K562 (cell line): ENCODE measurements at regions not wholly inside any gene's neighbourhood (a gene's known extent, or its start where the extent isn't known, plus 50 kb on each side); places are given as distances from the start of the nearest gene placed in this dataset.

Experiments used
- ATAC-seq: fragments of 200-7000 bp; cut with Tn5 transposase; 3 replicates; pipeline ENCODE4 v1.9.1; 2020; ENCODE audit warnings: moderate library complexity
- BruUV-seq: library from RNA; stranded (reverse); fragments of 400-500 nt; replicated peaks from 2 replicates; lab custom pipeline; 2021; lab: Mats Ljungman, UMichigan
- CTCF ChIA-PET: fragments of 300-600 bp; formaldehyde crosslinking; extraction: SDS; loops from one replicate; lab custom pipeline; 2021; ENCODE audit warnings: low intra/inter-chr PET ratio; lab: Yijun Ruan, JAX
- POLR2A ChIA-PET: fragments of 300-600, 350-650 bp; sonication (Branson Sonifier 250); formaldehyde crosslinking; extraction: SDS; loops from one replicate; lab custom pipeline; 2021; ENCODE audit warnings: antibody characterized with exemption, inconsistent platforms; lab: Yijun Ruan, JAX
- DNase-seq, 4 experiments: peaks; one replicate each; pipeline versions ENCODE4 v3.0.0 to v3.0.0-alpha.2; 2011 to 2018; ENCODE audit warnings: low spot score in 3 of 4, mixed read lengths in 3 of 4; ENCODE audit errors: extremely low read depth in 1 of 4
- FAIRE-seq: peaks from 2 replicates; lab custom pipeline; 2011; peaks lifted over from hg19 to GRCh38; lab: Jason Lieb, UNC
- H2AFZ ChIP-seq: 2 replicates; pipeline ENCODE4 v1.6.0; 2011; ENCODE audit warnings: low read depth, low read length, control low read depth, inconsistent platforms
- H3K27ac ChIP-seq: fragments of 200-600 bp; 3 replicates; pipeline ENCODE4 v1.8.0; 2011; ENCODE audit warnings: low read depth, mild to moderate bottlenecking, control low read depth, inconsistent platforms, low read length, moderate library complexity, mixed read lengths; ENCODE audit errors: extremely low read depth
- H3K27me3 ChIP-seq, 2 experiments: fragments of 300-600 bp in 1 of 2; 2 replicates in 1 of 2; 3 replicates in 1 of 2; pipeline versions ENCODE4 v1.6.0 to v1.8.0; 2011; ENCODE audit warnings: inconsistent platforms in 2 of 2, low read length in 2 of 2, mild to moderate bottlenecking in 1 of 2, mixed read lengths in 1 of 2, moderate library complexity in 1 of 2; ENCODE audit not compliant: control insufficient read depth in 2 of 2, insufficient read depth in 2 of 2
- H3K36me3 ChIP-seq: fragments of 300-600 bp; 3 replicates; pipeline ENCODE4 v1.8.0; 2011; ENCODE audit warnings: mild to moderate bottlenecking, low read length, inconsistent platforms; ENCODE audit not compliant: control insufficient read depth, insufficient read depth
- H3K4me1 ChIP-seq, 2 experiments: fragments of 200-600 bp in 1 of 2; replicated peaks in 1 of 2; 2 replicates in 1 of 2; 3 replicates in 1 of 2; pipeline versions ENCODE4 v1.5.1 to v1.8.0; 2011; ENCODE audit warnings: inconsistent platforms in 2 of 2, low read length in 2 of 2, mild to moderate bottlenecking in 1 of 2, mixed read lengths in 1 of 2, moderate library complexity in 1 of 2; ENCODE audit not compliant: control insufficient read depth in 2 of 2, insufficient read depth in 2 of 2
- H3K4me2 ChIP-seq: 2 replicates; pipeline ENCODE4 v1.6.1; 2011; ENCODE audit warnings: low read length, control low read depth, inconsistent platforms, mixed read lengths; ENCODE audit not compliant: insufficient read depth
- H3K4me3 ChIP-seq: fragments of 200-600 bp; sonication (generic), shearing (Covaris generic); 2 replicates; pipeline ENCODE4 v1.5.1; 2016; ENCODE audit warnings: control low read depth, inconsistent platforms
- H3K79me2 ChIP-seq: fragments of 200-600 bp; 3 replicates; pipeline ENCODE4 v1.8.0; 2011; ENCODE audit warnings: low read length, inconsistent platforms; ENCODE audit not compliant: control insufficient read depth, insufficient read depth
- H3K9ac ChIP-seq, 2 experiments: 2 replicates each; pipeline versions ENCODE4 v1.6.0 to v1.6.1; 2011; ENCODE audit warnings: low read depth in 2 of 2, low read length in 2 of 2, control low read depth in 1 of 2, inconsistent platforms in 1 of 2, mild to moderate bottlenecking in 1 of 2, mixed read lengths in 1 of 2; ENCODE audit not compliant: insufficient read depth in 1 of 2
- H3K9me1 ChIP-seq: one replicate; pipeline ENCODE4 v1.6.0; 2011; ENCODE audit warnings: inconsistent platforms, mild to moderate bottlenecking, low read length, moderate library complexity; ENCODE audit not compliant: control insufficient read depth, insufficient read depth
- H3K9me3 ChIP-seq: replicated peaks from 2 replicates; pipeline ENCODE4 v1.5.1; 2011; ENCODE audit warnings: low read depth, low read length, inconsistent platforms; ENCODE audit not compliant: control insufficient read depth, insufficient read depth
- H4K20me1 ChIP-seq: replicated peaks from 2 replicates; pipeline ENCODE4 v1.6.1; 2011; ENCODE audit warnings: low read length, inconsistent platforms, mixed read lengths; ENCODE audit not compliant: control insufficient read depth, insufficient read depth
- CEBPG ChIP-seq, 3 experiments: fragments of 200-800 bp in 1 of 3; sonication (Bioruptor generic) in 1 of 3; sonication (generic) in 1 of 3; formaldehyde crosslinking in 1 of 3; IDR thresholded peaks in 2 of 3; conservative IDR thresholded peaks in 1 of 3; 2 replicates each; pipeline versions ENCODE4 v1.6.1 to v1.8.0; 2016 to 2022; ENCODE audit warnings: missing compliant biosample characterization in 2 of 3, missing genetic modification characterization in 2 of 3, mild to moderate bottlenecking in 1 of 3, missing genetic modification reagents in 1 of 3
- HNRNPUL1 ChIP-seq: fragments of 200-400 bp; formaldehyde crosslinking; IDR thresholded peaks from 2 replicates; pipeline ENCODE4 v1.6.1; 2017; ENCODE audit warnings: low read length
- MAFK ChIP-seq: IDR thresholded peaks from 2 replicates; pipeline ENCODE4 v1.6.1; 2011; ENCODE audit warnings: low read length, improper control_type of control experiment
- PRPF4 ChIP-seq: fragments of 200-400 bp; formaldehyde crosslinking; IDR thresholded peaks from one replicate; pipeline ENCODE4 v1.6.1; 2017; ENCODE audit warnings: low read length, low read depth, mild to moderate bottlenecking; ENCODE audit not compliant: insufficient read depth, poor library complexity, severe bottlenecking
- ZNF274 ChIP-seq: IDR thresholded peaks from 2 replicates; pipeline ENCODE4 v1.6.1; 2011; ENCODE audit warnings: low read depth, mild to moderate bottlenecking, low read length, moderate library complexity, borderline replicate concordance
- ZNF707 ChIP-seq: fragments of 250-450 bp; sonication (Bioruptor Pico); conservative IDR thresholded peaks from 2 replicates; pipeline ENCODE4 v1.8.0; 2022; ENCODE audit warnings: inconsistent platforms, mild to moderate bottlenecking, moderate library complexity
- ZNF780A ChIP-seq: fragments of 250-450 bp; sonication (Bioruptor Pico); IDR thresholded peaks from 2 replicates; pipeline ENCODE4 v1.5.0; 2021; ENCODE audit warnings: mild to moderate bottlenecking
- WGBS: fragments of 100-300 bp; shearing (Covaris generic); methylation state at CpG from one replicate; pipeline ENCODE4 v1.1.6; 2016; ENCODE audit warnings: low coverage, mixed read lengths; ENCODE audit not compliant: insufficient coverage; ENCODE audit errors: missing lambda C conversion rate; 5-methylcytosine and 5-hydroxymethylcytosine counted together
- in situ Hi-C: fragments of 300-500 bp; cut with MboI; formaldehyde crosslinking; loops from 4 replicates; pipeline ENCODE4 v1.15.0; 2018; ENCODE audit warnings: inconsistent platforms, mixed read lengths
- intact Hi-C: fragments of 100-400 bp; cut with micrococcal nuclease; formaldehyde crosslinking; loops from 2 replicates; pipeline ENCODE4 v1.14.2; 2022
- TF ChIP-seq, protein P1 (sequence below): sonication (generic); formaldehyde crosslinking; IDR thresholded peaks from 2 replicates; pipeline ENCODE4 v1.9.0; 2022; ENCODE audit warnings: mild to moderate bottlenecking, missing genetic modification reagents
- TF ChIP-seq, protein P2 (sequence below): conservative IDR thresholded peaks from 2 replicates; pipeline ENCODE4 v1.6.1; 2011; ENCODE audit warnings: low read depth, mild to moderate bottlenecking, low read length; ENCODE audit not compliant: control insufficient read depth
- TF ChIP-seq, protein P3 (sequence below): fragments of 250-450 bp; sonication (Bioruptor Pico); IDR thresholded peaks from 2 replicates; pipeline ENCODE4 v1.9.0; 2021; ENCODE audit warnings: mild to moderate bottlenecking, inconsistent platforms
- TF ChIP-seq, protein P4 (sequence below): fragments of 450-650 bp; IDR thresholded peaks from 2 replicates; pipeline ENCODE4 v1.6.1; 2018; ENCODE audit not compliant: partially characterized antibody

DNA sequence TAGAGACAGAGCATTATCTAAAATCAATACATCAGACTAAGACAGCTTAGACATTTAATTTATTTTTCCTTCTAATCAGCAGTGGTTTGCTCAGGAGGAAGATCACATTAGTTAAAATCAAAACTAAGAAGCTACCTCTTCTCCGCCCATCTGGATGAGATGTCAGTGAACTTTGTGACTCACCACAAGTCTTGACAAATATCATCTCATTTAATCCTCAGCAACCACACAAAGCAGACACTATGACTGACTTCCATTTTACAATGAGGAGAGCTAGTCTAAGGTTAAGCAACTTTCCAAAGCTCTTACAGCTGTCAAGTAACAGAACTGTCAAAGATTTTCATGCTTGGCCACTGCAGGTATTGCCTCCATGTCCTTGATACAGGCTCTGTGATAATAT is 289.5 kb downstream of the DEPDC1B start:
- no peak overlapping the region for H3K4me2 ChIP-seq
- TF ChIP-seq CEBPG (CRISPR knock-in tag; IDR thresholded peaks at IDR 0.05) (no peak), CEBPG (tag; conservative IDR thresholded peaks at IDR 0.05 in 1 of 2, IDR thresholded peaks at IDR 0.05 in 1 of 2) (no peak), ZNF707 (CRISPR knock-in tag) (no peak), PRPF4 (no peak), ZNF274 (no peak), MAFK (no peak), HNRNPUL1 (no peak), ZNF780A (CRISPR knock-in tag) (no peak)
- TF ChIP-seq, protein P1, sequence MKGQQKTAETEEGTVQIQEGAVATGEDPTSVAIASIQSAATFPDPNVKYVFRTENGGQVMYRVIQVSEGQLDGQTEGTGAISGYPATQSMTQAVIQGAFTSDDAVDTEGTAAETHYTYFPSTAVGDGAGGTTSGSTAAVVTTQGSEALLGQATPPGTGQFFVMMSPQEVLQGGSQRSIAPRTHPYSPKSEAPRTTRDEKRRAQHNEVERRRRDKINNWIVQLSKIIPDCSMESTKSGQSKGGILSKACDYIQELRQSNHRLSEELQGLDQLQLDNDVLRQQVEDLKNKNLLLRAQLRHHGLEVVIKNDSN (CRISPR knock-in tag), result no peak
- TF ChIP-seq, protein P2, sequence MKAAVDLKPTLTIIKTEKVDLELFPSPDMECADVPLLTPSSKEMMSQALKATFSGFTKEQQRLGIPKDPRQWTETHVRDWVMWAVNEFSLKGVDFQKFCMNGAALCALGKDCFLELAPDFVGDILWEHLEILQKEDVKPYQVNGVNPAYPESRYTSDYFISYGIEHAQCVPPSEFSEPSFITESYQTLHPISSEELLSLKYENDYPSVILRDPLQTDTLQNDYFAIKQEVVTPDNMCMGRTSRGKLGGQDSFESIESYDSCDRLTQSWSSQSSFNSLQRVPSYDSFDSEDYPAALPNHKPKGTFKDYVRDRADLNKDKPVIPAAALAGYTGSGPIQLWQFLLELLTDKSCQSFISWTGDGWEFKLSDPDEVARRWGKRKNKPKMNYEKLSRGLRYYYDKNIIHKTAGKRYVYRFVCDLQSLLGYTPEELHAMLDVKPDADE, result no peak
- TF ChIP-seq, protein P3, sequence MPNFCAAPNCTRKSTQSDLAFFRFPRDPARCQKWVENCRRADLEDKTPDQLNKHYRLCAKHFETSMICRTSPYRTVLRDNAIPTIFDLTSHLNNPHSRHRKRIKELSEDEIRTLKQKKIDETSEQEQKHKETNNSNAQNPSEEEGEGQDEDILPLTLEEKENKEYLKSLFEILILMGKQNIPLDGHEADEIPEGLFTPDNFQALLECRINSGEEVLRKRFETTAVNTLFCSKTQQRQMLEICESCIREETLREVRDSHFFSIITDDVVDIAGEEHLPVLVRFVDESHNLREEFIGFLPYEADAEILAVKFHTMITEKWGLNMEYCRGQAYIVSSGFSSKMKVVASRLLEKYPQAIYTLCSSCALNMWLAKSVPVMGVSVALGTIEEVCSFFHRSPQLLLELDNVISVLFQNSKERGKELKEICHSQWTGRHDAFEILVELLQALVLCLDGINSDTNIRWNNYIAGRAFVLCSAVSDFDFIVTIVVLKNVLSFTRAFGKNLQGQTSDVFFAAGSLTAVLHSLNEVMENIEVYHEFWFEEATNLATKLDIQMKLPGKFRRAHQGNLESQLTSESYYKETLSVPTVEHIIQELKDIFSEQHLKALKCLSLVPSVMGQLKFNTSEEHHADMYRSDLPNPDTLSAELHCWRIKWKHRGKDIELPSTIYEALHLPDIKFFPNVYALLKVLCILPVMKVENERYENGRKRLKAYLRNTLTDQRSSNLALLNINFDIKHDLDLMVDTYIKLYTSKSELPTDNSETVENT, result no peak
- TF ChIP-seq, protein P4, sequence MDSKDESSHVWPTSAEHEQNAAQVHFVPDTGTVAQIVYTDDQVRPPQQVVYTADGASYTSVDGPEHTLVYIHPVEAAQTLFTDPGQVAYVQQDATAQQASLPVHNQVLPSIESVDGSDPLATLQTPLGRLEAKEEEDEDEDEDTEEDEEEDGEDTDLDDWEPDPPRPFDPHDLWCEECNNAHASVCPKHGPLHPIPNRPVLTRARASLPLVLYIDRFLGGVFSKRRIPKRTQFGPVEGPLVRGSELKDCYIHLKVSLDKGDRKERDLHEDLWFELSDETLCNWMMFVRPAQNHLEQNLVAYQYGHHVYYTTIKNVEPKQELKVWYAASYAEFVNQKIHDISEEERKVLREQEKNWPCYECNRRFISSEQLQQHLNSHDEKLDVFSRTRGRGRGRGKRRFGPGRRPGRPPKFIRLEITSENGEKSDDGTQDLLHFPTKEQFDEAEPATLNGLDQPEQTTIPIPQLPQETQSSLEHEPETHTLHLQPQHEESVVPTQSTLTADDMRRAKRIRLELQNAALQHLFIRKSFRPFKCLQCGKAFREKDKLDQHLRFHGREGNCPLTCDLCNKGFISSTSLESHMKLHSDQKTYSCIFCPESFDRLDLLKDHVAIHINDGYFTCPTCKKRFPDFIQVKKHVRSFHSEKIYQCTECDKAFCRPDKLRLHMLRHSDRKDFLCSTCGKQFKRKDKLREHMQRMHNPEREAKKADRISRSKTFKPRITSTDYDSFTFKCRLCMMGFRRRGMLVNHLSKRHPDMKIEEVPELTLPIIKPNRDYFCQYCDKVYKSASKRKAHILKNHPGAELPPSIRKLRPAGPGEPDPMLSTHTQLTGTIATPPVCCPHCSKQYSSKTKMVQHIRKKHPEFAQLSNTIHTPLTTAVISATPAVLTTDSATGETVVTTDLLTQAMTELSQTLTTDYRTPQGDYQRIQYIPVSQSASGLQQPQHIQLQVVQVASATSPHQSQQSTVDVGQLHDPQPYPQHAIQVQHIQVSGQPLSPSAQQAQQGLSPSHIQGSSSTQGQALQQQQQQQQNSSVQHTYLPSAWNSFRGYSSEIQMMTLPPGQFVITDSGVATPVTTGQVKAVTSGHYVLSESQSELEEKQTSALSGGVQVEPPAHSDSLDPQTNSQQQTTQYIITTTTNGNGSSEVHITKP, result no peak
- TF ChIP-seq, all 486 proteins: peak for 0
- Histone ChIP-seq H3K79me2 (no peaks in the 10 kb centered on the region), H3K27ac (no peak overlapping the region), H3K4me3 (no peak overlapping the region), H3K36me3 (no peaks in the 10 kb centered on the region), H3K4me1 (no peaks in the 10 kb centered on the region), H2AFZ (no peak overlapping the region), H3K27me3 (no peaks in the 10 kb centered on the region), H4K20me1 (no peaks in the 10 kb centered on the region), H3K9ac (no peak overlapping the region), H3K9me3 (no peaks in the 10 kb centered on the region), H3K9me1 (no peaks in the 10 kb centered on the region)
- FAIRE-seq, result no peak
- no peak for ATAC-seq
- BruUV-seq, result no TSS peak
- intact Hi-C loops, result no loop called here
- CTCF ChIA-PET, result no interaction called here
- POLR2A ChIA-PET, result no interaction called here
- in situ Hi-C loops, result no loop called here
- 0% methylated on average over 1 of the region's 1 CpG for WGBS
- no peak for DNase-seq
